GM12891 (cell line): ENCODE measurements at regions not wholly inside any gene's neighbourhood (a gene's known extent, or its start where the extent isn't known, plus 50 kb on each side); places are given as distances from the start of the nearest gene placed in this dataset.

ENCODE experiments used
- PAX5 ChIP-seq: IDR thresholded peaks from 2 replicates; pipeline ENCODE4 v1.6.1; 2011; ENCODE audit warnings: low read length, moderate library complexity, mild to moderate bottlenecking; ENCODE audit not compliant: insufficient read depth, severe bottlenecking
- POLR2A ChIP-seq: IDR thresholded peaks from 2 replicates; pipeline ENCODE4 v1.6.1; 2011; ENCODE audit warnings: low read depth, low read length, control low read depth
- POLR2AphosphoS5 ChIP-seq: IDR thresholded peaks from 2 replicates; pipeline ENCODE4 v1.6.1; 2011; ENCODE audit warnings: low read depth, low read length, control low read depth
- POU2F2 ChIP-seq: IDR thresholded peaks from 2 replicates; pipeline ENCODE4 v1.6.1; 2011; ENCODE audit warnings: low read depth, mild to moderate bottlenecking, control low read depth, low read length, moderate library complexity
- SPI1 ChIP-seq: IDR thresholded peaks from 2 replicates; pipeline ENCODE4 v1.6.1; 2011; ENCODE audit warnings: low read depth, low read length, control low read depth
- TAF1 ChIP-seq: IDR thresholded peaks from 2 replicates; pipeline ENCODE4 v1.6.1; 2011; ENCODE audit warnings: low read depth, low read length, control low read depth

DNA sequence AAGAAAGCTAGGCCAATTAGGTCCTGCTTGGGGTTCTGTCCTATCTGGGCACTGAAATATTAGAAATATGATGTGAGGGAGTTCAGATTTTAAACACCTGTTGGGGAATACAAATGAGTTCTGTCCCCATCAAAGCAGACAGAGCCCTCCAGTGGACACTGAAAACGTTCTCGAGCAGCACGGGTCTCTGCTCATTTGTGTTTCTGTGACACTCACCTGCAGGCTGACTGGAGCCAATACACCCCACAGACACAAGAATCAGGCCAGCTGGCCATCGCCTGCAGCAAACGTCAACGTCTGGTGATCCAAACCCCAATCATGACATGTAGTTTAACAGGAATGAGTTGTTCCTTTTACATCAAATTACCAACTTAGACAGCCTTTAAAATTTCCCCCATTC, 493.4 kb upstream of the TMEM132C start:
- TF ChIP-seq POLR2AphosphoS5 (no peak), POLR2A (no peak), TAF1 (no peak), POU2F2 (no peak), SPI1 (no peak), PAX5 (no peak)
